OCI-LY7 (cell line): ENCODE measurements at regions not wholly inside any gene's neighbourhood (a gene's known extent, or its start where the extent isn't known, plus 50 kb on each side); places are given as distances from the start of the nearest gene placed in this dataset.

Source experiments
- EZH2phosphoT487 ChIP-seq: fragments of 200-600 bp; sonication (generic); IDR thresholded peaks from 2 replicates; pipeline ENCODE4 v1.6.1; 2018; ENCODE audit warnings: low read depth, borderline replicate concordance, mild to moderate bottlenecking, mixed run types, antibody characterized with exemption, low read length, moderate library complexity, mixed read lengths
- TF ChIP-seq, protein P1 (sequence below): fragments of 200-600 bp; sonication (generic); conservative IDR thresholded peaks from 2 replicates; pipeline ENCODE4 v1.5.1; 2014; ENCODE audit warnings: mild to moderate bottlenecking, antibody characterized with exemption, low read length, moderate library complexity, mixed read lengths

DNA sequence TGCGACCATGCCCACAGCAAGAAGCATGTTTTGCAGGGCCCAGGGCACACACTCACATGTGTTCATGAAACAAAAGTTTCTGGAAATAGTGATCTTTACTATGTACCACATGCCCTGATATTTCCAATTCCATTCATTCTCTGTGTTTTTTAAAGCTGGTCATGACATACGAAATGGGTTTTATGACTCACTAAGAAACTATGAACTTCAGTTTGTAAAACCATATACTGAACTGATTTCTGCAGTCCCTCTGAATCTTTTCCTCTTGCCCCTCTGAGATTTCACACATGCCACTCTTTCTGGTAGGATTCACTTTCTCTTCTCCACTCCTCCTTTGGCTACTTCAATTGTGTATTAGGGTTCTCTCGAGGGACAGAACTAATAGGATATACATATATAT, 416.1 kb upstream of the TRPC7 start:
- TF ChIP-seq, protein P1, sequence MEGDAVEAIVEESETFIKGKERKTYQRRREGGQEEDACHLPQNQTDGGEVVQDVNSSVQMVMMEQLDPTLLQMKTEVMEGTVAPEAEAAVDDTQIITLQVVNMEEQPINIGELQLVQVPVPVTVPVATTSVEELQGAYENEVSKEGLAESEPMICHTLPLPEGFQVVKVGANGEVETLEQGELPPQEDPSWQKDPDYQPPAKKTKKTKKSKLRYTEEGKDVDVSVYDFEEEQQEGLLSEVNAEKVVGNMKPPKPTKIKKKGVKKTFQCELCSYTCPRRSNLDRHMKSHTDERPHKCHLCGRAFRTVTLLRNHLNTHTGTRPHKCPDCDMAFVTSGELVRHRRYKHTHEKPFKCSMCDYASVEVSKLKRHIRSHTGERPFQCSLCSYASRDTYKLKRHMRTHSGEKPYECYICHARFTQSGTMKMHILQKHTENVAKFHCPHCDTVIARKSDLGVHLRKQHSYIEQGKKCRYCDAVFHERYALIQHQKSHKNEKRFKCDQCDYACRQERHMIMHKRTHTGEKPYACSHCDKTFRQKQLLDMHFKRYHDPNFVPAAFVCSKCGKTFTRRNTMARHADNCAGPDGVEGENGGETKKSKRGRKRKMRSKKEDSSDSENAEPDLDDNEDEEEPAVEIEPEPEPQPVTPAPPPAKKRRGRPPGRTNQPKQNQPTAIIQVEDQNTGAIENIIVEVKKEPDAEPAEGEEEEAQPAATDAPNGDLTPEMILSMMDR = no peak
- no peak for TF ChIP-seq EZH2phosphoT487
